ENCODE measurements at regions not wholly inside any gene's neighbourhood (a gene's known extent, or its start where the extent isn't known, plus 50 kb on each side); places are given as distances from the start of the nearest gene placed in this dataset.

DNA sequence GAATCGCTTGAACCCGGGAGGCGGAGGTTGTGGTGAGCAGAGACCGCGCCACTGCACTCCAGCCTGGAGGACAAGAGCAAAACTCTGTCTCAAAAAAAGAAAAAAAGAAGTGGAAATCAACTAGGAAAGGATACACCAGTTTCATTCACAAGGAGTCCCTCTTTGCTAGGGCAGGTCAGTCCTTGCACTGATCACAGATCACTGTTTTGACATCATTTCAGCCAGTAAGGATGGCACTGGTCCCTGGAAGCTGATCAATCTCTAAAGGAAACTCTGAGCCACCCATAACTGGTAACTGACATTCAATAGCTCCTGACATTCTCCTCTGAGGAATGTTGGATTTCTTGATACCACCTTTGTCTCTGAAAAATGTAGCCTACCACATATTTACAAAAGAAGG is 243.1 kb upstream of the SLC35B3 start:
- intact Hi-C loops (cut with DNase I) = no loop called here
- ATAC-seq (no peak), DNase-seq (no peak)

DNA sequence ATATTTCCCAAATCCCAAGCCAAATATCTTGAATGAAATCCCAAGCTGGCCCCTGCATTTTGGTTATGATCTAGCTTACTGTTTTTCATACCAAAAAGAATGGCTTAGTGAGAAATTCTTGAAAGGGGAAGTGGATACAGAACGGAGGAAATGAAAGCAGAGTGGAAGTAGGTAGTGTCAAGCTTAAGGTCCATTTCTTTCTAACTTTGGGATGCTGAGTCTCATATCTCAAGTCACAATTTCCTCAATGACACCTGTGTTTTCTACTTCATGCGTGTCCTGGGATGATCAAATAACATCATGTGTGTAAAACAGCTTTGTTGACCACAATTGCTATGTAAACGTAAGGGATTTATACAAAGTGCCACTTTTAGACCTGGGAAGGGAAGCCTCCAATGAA is 238.8 kb upstream of the SLC35B3 start:
- DNase-seq (no peak), ATAC-seq (no peak)
- intact Hi-C loops (cut with DNase I) = no loop called here

DNA sequence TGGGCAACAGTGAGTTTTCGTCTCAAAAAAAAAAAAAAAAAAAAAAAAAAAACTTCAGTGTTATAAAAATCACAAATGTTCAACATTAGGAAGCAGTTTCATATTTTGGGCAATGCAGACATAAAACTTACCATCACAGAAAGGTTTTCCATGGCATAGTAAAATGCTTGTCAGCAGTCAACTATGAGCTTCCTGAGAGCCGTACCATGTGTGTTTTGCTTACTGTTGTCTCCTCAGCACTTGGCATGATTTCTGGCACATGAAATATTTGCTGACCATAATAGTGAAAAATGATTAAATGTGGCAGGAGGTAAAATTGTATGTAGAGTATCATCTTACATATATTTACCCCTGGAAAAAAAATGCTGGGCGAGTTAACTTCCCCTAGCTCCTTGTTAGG is 237.5 kb upstream of the SLC35B3 start:
- intact Hi-C loops (cut with DNase I) = no loop called here
- DNase-seq (no peak), ATAC-seq (no peak)

DNA sequence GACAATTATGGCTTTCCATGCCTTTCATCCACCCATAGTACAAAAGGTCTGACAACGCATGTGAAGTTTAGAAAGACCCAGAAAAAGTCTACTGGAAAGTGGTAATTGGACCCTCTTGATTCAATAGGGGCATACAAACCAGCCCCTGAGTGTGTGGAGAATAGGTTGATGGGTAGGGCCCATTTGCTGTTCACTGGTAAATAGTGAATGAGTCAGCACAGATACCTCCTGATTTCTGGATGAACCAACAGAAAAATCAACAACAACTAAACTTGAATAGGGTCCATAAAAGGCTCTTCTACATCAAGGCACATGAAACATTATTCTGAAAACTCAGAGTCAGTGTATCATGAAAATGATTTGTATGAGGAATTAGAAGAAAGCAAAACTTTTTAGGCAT is 235.4 kb upstream of the SLC35B3 start:
- intact Hi-C loops (cut with DNase I) = no loop called here
- DNase-seq (no peak), ATAC-seq (no peak)

DNA sequence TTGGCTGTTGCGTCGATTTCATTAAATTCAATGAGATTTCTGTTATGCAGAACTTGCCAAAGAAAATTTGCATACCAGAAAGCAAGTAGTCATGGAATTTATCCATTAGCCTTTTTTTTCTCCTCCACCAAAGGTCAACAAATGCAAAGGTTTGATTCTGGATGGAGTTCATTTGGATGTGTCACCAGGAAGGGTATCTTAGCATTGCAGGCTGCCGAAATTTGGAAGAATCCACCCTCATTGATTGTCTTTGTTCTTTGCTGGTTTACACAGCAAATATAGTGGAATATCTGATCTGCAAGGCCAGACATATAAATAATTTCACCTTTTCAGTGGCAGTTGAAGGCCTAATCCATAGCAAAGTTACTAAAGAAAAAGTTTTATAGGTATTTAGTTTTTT is 229.4 kb upstream of the SLC35B3 start:
- intact Hi-C loops (cut with DNase I) = no loop called here
- no peak for ATAC-seq
- DNase-seq = no peak

DNA sequence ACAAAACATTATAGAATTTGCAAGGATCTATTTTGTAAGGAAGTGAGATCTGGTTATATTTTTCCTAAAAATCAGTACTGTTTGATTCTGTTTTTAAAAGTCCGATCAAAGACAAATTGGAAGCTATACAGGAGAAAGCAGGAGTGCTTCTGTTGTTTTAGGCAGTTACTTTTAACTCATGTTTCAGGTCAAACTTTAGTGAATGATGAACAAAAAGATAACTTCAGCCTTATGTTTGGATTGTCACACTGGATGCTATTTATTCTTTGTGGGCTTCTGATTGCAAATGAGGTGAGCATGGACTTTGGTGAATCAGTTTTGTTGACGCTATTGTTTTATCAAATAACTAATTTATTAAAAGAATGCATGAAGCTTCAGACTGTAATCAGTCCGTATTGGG is 228.7 kb upstream of the SLC35B3 start:
- ATAC-seq = no peak
- DNase-seq = no peak
- intact Hi-C loops (cut with DNase I) = no loop called here

DNA sequence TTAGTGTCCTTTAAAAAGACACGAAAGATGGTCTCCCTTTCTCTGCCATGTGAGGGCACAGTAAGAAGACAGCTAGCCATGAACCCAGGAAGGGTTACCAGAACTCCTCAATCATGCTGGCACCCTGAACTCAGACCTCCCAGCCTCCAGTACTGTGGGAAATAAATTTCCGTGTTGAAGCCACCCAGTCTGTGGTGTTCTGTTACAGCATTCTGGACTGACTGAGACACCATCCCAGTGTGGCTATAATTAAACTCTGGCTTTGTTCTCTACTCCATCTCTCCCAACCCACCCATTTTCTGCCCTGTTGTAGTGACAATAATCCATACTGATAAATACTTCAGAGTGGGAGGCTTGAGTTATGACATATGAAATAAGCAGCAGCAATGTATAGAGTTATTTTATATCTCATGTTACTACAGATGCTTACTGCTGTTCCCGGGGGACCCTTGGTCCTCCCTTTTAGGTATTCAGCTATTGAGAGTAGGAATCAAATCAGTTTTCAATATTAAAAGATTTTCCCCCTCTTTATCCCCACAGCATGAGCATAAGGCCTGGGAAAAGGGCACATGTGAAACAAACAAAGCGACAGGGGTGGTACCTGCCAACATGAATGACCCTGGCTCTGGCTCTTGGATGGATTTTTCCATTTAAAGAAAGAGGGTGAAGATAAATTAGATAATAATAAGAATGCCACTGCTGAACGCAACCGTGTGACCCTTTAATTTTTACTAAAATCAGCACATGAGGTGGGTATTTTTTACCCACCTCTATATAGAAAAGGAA is 224.3 kb upstream of the SLC35B3 start:
- ATAC-seq (no peak), DNase-seq (no peak)
- intact Hi-C loops (cut with DNase I) = no loop called here

DNA sequence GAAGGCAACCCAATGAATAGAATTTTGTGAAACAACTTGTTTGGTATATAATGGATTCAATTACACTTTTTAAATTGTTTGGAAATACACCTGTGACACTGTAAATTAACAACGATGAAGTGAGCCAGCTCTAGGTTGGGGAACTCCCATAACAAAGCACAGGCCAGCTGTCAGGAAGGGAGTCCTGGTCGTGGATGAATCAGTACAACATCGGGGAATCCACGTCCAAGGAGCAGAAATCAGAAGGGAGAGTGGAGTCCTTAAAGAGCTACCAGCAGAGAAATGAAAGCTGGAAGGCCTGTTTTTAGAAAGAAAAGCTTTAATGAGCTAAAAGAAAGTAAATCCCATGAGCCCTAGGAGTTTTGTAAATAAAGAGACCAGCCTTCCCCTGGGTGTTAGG is 223.1 kb upstream of the SLC35B3 start:
- no peak for DNase-seq
- ATAC-seq = no peak
- intact Hi-C loops (cut with DNase I) = no loop called here

DNA sequence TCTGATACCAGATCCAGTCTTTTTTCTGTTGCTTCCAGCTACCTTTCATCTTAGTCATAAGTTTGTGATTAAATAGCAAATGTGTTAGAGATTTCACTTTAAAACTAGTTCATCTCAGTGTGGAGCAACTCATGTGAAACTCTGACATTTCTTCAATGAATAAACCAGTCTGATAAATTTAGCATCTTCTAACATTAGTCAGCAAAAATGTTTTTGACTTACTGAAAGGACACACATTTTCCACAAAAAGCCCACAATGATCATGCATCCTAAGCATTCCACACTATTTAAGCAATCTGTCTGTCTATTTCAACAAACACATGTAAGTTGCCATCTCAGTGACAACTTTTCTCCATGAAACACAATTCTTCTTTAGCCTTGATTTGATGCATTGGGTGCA is 222.2 kb upstream of the SLC35B3 start:
- no peak for ATAC-seq
- intact Hi-C loops (cut with DNase I) = no loop called here
- no peak for DNase-seq

DNA sequence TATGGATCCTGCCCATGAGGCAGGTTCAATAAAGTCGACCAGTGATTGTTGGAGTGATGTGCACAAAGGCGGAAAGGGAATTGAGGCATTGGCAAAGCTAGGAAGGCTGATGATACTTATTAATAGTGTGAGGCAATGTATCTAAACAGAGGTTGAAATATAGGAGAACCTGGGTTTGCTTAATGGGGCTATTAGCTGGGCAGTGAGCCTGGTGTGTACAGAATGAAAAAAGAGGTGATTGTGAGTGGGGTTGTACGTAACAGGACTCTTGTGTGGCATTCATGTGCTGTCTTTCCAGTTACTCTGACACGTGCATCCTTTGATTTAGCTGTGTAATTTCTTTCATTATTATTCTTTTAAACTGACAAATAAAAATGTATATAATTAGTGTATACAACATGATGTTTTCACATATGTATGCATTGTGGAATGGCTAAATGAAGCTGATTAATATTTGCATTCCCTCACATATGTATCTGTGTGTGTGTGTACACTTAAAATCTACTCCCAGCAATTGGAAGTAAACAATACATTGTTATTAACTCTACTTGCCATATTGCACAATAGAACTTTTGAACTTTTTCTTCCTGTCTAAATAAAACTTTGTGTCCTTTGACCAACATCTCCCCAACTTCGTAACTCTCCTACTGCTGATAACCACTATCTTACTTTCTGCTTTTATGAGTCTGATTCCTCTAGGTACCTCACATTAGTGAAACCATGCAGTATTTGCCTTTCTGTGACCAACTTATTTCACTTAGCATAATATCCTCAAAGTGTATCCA is 220.5 kb upstream of the SLC35B3 start:
- intact Hi-C loops (cut with DNase I) = no loop called here
- ATAC-seq (no peak), DNase-seq (no peak)

DNA sequence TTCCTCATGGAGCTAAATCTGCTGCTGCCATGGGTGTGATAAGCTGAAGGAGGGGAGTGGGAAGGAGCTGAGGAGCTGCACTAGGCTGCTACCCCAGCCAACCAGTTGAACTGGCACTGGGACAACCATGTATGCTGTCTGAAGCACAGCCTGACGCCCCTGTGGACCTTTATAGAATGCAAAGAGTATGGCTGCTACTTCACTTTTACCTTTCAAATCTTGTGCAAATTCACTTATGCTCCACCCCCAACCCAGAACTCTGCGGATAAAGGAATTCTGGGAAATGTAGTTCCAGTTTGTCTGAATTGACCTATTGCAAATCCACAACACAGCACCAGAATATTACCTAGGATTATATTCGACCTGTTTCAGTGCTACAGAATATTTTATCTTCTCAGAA is 217.4 kb upstream of the SLC35B3 start:
- ATAC-seq (no peak), DNase-seq (no peak)
- intact Hi-C loops (cut with DNase I) = no loop called here

DNA sequence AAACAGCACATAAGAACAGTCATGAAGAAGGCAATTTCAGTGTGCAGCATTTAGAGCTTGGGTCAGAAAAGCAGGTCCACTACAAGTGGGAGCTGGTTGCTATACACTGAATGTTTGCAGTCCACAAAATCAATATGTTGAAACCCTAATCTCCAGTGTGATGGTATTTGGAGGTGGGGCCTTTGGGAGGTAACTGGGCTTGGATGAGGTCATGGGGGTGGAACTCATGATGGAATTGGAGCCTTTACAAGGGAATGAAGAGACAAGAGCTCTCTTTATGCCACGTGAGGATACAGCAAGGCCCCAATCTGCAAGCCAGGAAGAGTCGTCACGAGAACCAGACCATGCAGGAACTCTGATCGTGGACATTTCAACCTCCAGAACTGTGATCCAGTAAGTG is 216.7 kb upstream of the SLC35B3 start:
- ATAC-seq (no peak), DNase-seq (no peak)
- intact Hi-C loops (cut with DNase I) = no loop called here

DNA sequence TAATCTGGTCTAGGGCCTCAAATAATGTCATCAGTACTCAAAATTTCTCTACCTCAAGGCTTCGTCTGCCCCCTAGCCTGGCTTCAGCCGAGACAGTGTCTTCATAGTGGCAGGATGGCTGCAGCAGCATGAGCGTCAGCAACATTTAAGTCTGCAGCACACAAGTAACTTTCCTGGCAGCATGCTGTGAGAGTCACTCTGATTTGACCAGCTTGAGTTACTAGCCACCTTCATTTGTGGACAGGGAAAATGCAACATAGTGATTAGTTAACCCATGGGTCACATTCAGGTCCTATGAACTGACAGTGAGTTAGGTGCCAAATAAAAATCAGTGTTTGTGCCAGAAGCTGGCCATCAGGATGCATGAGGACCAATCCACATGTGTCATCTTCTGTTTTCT is 209.9 kb upstream of the SLC35B3 start:
- DNase-seq (no peak), ATAC-seq (no peak)
- intact Hi-C loops (cut with DNase I) = no loop called here

DNA sequence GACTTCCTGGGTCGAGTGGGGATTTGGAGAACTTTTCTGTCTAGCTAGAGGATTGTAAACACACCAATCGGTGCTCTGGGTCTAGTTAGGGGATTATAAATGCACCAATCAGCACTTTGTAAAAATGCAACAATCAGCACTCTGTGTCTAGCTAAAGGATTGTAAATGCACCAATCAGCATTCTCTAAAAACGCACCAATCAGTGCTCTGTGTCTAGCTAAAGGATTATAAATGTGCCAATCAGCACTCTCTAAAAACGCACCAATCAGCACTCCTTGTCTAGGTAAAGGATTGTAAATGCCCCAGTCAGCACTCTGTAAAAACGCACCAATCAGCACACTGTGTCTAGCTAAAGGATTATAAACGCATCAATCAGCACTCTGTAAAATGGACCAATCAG is 209.0 kb upstream of the SLC35B3 start:
- no peak for ATAC-seq
- intact Hi-C loops (cut with DNase I) = no loop called here
- DNase-seq = no peak

DNA sequence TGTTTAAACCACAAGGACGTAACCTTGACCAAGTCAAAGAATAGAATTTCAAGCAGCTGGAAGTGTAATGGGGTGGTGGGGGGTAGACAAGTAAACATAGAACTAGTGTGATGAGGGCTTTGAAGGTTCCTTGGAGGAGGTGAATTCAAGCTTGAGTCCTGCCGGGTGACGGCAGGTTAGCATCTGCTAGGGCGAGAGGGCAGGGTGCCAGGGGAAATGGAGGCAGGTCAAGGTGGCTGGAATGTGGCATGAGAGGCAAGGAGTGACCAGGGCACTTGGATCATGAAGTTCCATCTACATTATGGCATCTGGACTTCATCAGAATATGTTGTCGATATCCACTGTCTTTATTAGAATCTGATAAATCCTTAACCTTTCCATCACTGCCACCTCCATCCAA is 207.5 kb upstream of the SLC35B3 start:
- intact Hi-C loops (cut with DNase I) = no loop called here
- DNase-seq = no peak
- no peak for ATAC-seq

DNA sequence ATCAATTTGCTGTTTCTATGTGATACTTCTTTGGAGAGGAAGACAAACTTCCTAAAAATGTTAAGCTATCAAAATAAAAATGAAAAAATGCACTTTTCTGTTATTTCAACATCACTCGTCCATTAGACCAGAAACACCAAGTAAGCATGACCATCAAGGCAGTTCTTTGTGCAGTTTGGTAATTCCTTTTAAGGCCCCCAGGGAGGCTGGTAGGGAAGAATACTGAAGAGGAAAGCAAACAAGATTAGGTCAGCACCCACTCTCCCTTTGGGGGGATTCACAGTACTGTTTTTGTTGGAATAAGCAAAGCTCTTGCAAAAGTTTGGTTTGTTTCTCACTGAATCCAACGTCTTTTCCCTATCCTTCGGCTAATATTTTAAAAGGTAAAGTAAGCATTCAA is 206.8 kb upstream of the SLC35B3 start:
- no peak for ATAC-seq
- no peak for DNase-seq
- intact Hi-C loops (cut with DNase I) = no loop called here

DNA sequence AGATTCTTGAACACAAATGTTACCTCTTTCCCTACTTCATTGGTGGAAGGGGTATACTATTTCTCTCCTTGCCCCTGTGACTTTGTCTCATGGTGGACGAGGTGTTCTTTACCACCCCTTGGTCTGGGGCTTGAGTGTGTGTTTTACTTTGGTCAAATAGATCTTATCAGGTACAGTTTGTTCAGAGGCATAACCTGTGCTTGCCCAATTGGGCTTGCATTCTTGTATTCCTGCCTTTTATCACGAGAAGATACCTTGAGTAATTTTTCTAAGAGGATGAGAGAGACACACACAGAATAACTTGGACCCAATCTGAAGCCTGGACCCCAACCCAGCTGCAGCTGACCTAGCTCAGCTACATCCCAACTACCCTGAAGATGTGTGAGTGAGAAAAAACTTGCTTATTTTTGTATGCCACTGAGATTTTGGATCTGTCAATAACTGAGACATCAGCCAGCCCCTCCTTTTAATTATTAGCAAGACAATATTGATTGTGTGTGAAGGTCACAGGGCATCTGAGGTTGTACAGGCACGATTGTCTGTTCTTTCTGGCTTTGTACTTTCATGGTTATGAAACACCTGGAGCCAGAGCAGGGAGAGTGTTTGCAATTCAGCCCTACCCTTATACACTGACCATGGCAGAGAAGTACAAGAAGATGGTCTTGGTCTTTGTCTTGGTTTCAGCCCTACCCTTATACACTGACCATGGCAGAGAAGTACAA is 204.7 kb upstream of the SLC35B3 start:
- no peak for ATAC-seq
- intact Hi-C loops (cut with DNase I) = no loop called here
- no peak for DNase-seq

DNA sequence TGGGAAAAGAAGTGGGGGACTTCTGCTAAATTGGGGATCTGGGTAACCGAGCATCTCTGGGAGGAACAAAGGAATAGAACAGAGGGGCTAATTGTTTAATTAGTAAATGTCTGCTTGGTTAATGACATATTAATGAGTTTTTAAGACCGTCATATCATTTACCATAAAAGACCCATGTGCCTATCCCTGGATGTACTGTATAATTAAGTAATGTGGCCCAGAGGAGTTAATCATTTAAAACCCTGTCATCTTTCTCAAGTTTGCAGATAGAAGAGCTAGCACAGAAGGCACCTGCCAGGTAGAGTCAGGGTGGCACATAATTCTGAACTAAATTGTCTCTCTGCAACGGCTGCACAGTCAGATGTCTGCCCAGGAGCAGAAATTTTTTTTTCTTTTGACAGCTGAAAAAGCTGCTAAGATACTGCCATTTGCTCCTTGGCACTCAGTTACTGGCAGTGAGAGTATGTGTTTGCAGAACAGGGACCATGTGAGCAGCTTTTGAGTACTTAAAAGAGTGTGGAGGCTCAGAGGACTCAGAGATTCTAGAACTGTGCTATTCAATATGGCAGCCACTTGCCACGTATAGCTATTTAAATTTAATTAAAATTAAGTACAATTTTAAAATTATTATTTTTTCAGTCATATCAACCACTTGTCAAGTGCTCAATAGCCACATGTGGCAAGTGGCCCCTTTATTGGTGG is 202.7 kb upstream of the SLC35B3 start:
- no peak for DNase-seq
- no peak for ATAC-seq

DNA sequence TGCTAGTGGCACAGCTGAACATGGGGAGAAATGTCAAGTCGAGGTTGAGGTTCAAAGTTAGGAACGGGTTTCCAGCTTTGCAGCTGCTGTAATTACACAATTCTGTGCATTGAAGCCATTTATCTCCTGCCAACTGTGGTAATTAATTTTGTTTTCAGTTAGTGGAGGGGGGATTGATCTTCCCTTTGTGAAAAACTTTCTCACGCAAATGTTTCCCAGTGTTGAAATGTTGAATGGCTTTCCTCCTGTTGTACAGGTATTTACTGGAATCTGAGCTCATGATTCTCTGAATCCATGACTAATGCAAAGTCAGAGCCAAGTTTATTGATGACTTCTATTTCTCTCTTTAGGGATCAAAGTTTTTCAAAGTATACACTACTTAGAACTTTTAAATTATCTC is 198.4 kb upstream of the SLC35B3 start:
- intact Hi-C loops (cut with DNase I) = no loop called here
- ATAC-seq = no peak
- DNase-seq = no peak

More for the DNA sequence above, 202.7 kb upstream of the SLC35B3 start:
- intact Hi-C loops (cut with DNase I) = no loop called here

DNA sequence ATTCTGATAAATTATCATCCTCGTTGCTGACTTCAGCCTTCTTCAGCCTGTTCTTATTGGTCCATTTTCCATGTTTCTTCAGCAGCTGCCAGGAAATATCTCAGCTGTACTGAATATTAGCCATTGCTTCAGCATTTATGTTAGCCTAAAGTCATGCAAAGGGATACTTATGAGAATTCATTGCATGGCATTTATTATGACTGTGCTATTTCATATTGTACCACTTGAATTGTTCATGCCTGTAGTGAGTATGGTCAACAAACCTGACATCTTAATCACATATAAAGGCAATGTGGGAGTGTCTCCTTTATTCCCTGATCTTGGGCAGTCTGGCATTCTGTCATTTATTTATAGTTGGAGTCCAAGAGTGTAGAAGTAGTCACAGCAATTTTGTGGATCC is 193.4 kb upstream of the SLC35B3 start:
- DNase-seq = no peak
- ATAC-seq = no peak
- intact Hi-C loops (cut with DNase I) = no loop called here

All from left cardiac atrium (tissue), 4 donors.